K562 (cell line): ENCODE measurements at regions not wholly inside any gene's neighbourhood (a gene's known extent, or its start where the extent isn't known, plus 50 kb on each side); places are given as distances from the start of the nearest gene placed in this dataset.

Experiments used
- ATAC-seq: fragments of 200-7000 bp; cut with Tn5 transposase; 3 replicates; pipeline ENCODE4 v1.9.1; 2020; ENCODE audit warnings: moderate library complexity
- BruUV-seq: library from RNA; stranded (reverse); fragments of 400-500 nt; replicated peaks from 2 replicates; lab custom pipeline; 2021; lab: Mats Ljungman, UMichigan
- CTCF ChIA-PET: fragments of 300-600 bp; formaldehyde crosslinking; extraction: SDS; loops from one replicate; lab custom pipeline; 2021; ENCODE audit warnings: low intra/inter-chr PET ratio; lab: Yijun Ruan, JAX
- POLR2A ChIA-PET: fragments of 300-600, 350-650 bp; sonication (Branson Sonifier 250); formaldehyde crosslinking; extraction: SDS; loops from one replicate; lab custom pipeline; 2021; ENCODE audit warnings: antibody characterized with exemption, inconsistent platforms; lab: Yijun Ruan, JAX
- DNase-seq, 4 experiments: peaks; one replicate each; pipeline versions ENCODE4 v3.0.0 to v3.0.0-alpha.2; 2011 to 2018; ENCODE audit warnings: low spot score in 3 of 4, mixed read lengths in 3 of 4; ENCODE audit errors: extremely low read depth in 1 of 4
- FAIRE-seq: peaks from 2 replicates; lab custom pipeline; 2011; peaks lifted over from hg19 to GRCh38; lab: Jason Lieb, UNC
- H2AFZ ChIP-seq: 2 replicates; pipeline ENCODE4 v1.6.0; 2011; ENCODE audit warnings: low read depth, low read length, control low read depth, inconsistent platforms
- H3K27ac ChIP-seq: fragments of 200-600 bp; 3 replicates; pipeline ENCODE4 v1.8.0; 2011; ENCODE audit warnings: low read depth, mild to moderate bottlenecking, control low read depth, inconsistent platforms, low read length, moderate library complexity, mixed read lengths; ENCODE audit errors: extremely low read depth
- H3K27me3 ChIP-seq, 2 experiments: fragments of 300-600 bp in 1 of 2; 2 replicates in 1 of 2; 3 replicates in 1 of 2; pipeline versions ENCODE4 v1.6.0 to v1.8.0; 2011; ENCODE audit warnings: inconsistent platforms in 2 of 2, low read length in 2 of 2, mild to moderate bottlenecking in 1 of 2, mixed read lengths in 1 of 2, moderate library complexity in 1 of 2; ENCODE audit not compliant: control insufficient read depth in 2 of 2, insufficient read depth in 2 of 2
- H3K36me3 ChIP-seq: fragments of 300-600 bp; 3 replicates; pipeline ENCODE4 v1.8.0; 2011; ENCODE audit warnings: mild to moderate bottlenecking, low read length, inconsistent platforms; ENCODE audit not compliant: control insufficient read depth, insufficient read depth
- H3K4me1 ChIP-seq, 2 experiments: fragments of 200-600 bp in 1 of 2; replicated peaks in 1 of 2; 2 replicates in 1 of 2; 3 replicates in 1 of 2; pipeline versions ENCODE4 v1.5.1 to v1.8.0; 2011; ENCODE audit warnings: inconsistent platforms in 2 of 2, low read length in 2 of 2, mild to moderate bottlenecking in 1 of 2, mixed read lengths in 1 of 2, moderate library complexity in 1 of 2; ENCODE audit not compliant: control insufficient read depth in 2 of 2, insufficient read depth in 2 of 2
- H3K4me2 ChIP-seq: 2 replicates; pipeline ENCODE4 v1.6.1; 2011; ENCODE audit warnings: low read length, control low read depth, inconsistent platforms, mixed read lengths; ENCODE audit not compliant: insufficient read depth
- H3K4me3 ChIP-seq: fragments of 200-600 bp; sonication (generic), shearing (Covaris generic); 2 replicates; pipeline ENCODE4 v1.5.1; 2016; ENCODE audit warnings: control low read depth, inconsistent platforms
- H3K79me2 ChIP-seq: fragments of 200-600 bp; 3 replicates; pipeline ENCODE4 v1.8.0; 2011; ENCODE audit warnings: low read length, inconsistent platforms; ENCODE audit not compliant: control insufficient read depth, insufficient read depth
- H3K9ac ChIP-seq, 2 experiments: 2 replicates each; pipeline versions ENCODE4 v1.6.0 to v1.6.1; 2011; ENCODE audit warnings: low read depth in 2 of 2, low read length in 2 of 2, control low read depth in 1 of 2, inconsistent platforms in 1 of 2, mild to moderate bottlenecking in 1 of 2, mixed read lengths in 1 of 2; ENCODE audit not compliant: insufficient read depth in 1 of 2
- H3K9me1 ChIP-seq: one replicate; pipeline ENCODE4 v1.6.0; 2011; ENCODE audit warnings: inconsistent platforms, mild to moderate bottlenecking, low read length, moderate library complexity; ENCODE audit not compliant: control insufficient read depth, insufficient read depth
- H3K9me3 ChIP-seq: replicated peaks from 2 replicates; pipeline ENCODE4 v1.5.1; 2011; ENCODE audit warnings: low read depth, low read length, inconsistent platforms; ENCODE audit not compliant: control insufficient read depth, insufficient read depth
- H4K20me1 ChIP-seq: replicated peaks from 2 replicates; pipeline ENCODE4 v1.6.1; 2011; ENCODE audit warnings: low read length, inconsistent platforms, mixed read lengths; ENCODE audit not compliant: control insufficient read depth, insufficient read depth
- ARHGAP35 ChIP-seq: fragments of 450-650 bp; IDR thresholded peaks from 2 replicates; pipeline ENCODE4 v1.6.1; 2018; ENCODE audit not compliant: partially characterized antibody
- BCOR ChIP-seq: fragments of 450-650 bp; IDR thresholded peaks from 2 replicates; pipeline ENCODE4 v1.6.1; 2016
- CBX5 ChIP-seq: IDR thresholded peaks from 2 replicates; pipeline ENCODE4 v1.6.1; 2014; ENCODE audit warnings: low read depth, borderline replicate concordance
- CBX8 ChIP-seq: fragments of 200-600 bp; sonication (generic); IDR thresholded peaks from 2 replicates; pipeline ENCODE4 v1.6.1; 2012; ENCODE audit warnings: borderline replicate concordance, mixed run types, low read depth, mild to moderate bottlenecking, moderate library complexity, mixed read lengths, low read length, control low read depth, inconsistent platforms; ENCODE audit not compliant: poor library complexity, severe bottlenecking; ENCODE audit errors: extremely low read depth
- HNRNPLL ChIP-seq: fragments of 200-400 bp; formaldehyde crosslinking; IDR thresholded peaks from 2 replicates; pipeline ENCODE4 v1.6.1; 2017; ENCODE audit warnings: low read length, low read depth, mild to moderate bottlenecking; ENCODE audit not compliant: poor library complexity, severe bottlenecking
- NEUROD1 ChIP-seq: fragments of 150-350 bp; IDR thresholded peaks from 2 replicates; pipeline ENCODE4 v1.6.1; 2014; ENCODE audit warnings: borderline replicate concordance, low read length, low read depth; ENCODE audit not compliant: partially characterized antibody
- POLR2A ChIP-seq: fragments of 450-650 bp; conservative IDR thresholded peaks from 2 replicates; pipeline ENCODE4 v1.6.1; 2016
- POLR2AphosphoS2 ChIP-seq: IDR thresholded peaks from 2 replicates; pipeline ENCODE4 v1.6.1; 2012; ENCODE audit warnings: low read length, improper control_type of control experiment
- SOX6 ChIP-seq: fragments of 450-650 bp; IDR thresholded peaks from 2 replicates; pipeline ENCODE4 v1.6.1; 2014; ENCODE audit warnings: mild to moderate bottlenecking
- SPI1 ChIP-seq: IDR thresholded peaks from 2 replicates; pipeline ENCODE4 v1.6.1; 2011; ENCODE audit warnings: low read depth, low read length, control low read depth, borderline replicate concordance
- TCF3 ChIP-seq: sonication (generic); formaldehyde crosslinking; IDR thresholded peaks from 2 replicates; pipeline ENCODE4 v1.4.0; 2020; ENCODE audit warnings: mild to moderate bottlenecking, missing genetic modification reagents
- TFAM ChIP-seq: fragments of 250-450 bp; sonication (Bioruptor Pico); conservative IDR thresholded peaks from 2 replicates; pipeline ENCODE4 v1.5.0; 2021; ENCODE audit warnings: mild to moderate bottlenecking, moderate library complexity
- YY1 ChIP-seq, 3 experiments: IDR thresholded peaks; 2 replicates each; pipeline ENCODE4 v1.6.1; 2011; ENCODE audit warnings: low read length in 2 of 3, mild to moderate bottlenecking in 2 of 3, moderate library complexity in 2 of 3, borderline replicate concordance in 1 of 3, control low read depth in 1 of 3, low read depth in 1 of 3; ENCODE audit not compliant: insufficient read depth in 3 of 3, insufficient replicate concordance in 2 of 3, control insufficient read depth in 1 of 3, insufficient read length in 1 of 3; ENCODE audit errors: extremely low read depth in 1 of 3
- ZFP30 ChIP-seq: fragments of 250-450 bp; sonication (Bioruptor Pico); IDR thresholded peaks from 2 replicates; pipeline ENCODE4 v1.8.0; 2022; ENCODE audit warnings: moderate library complexity, mild to moderate bottlenecking, inconsistent platforms, borderline replicate concordance
- ZFP91 ChIP-seq: sonication (generic); formaldehyde crosslinking; IDR thresholded peaks from 2 replicates; pipeline ENCODE4 v1.8.0; 2022; ENCODE audit warnings: mild to moderate bottlenecking, missing genetic modification reagents
- ZNF239 ChIP-seq: fragments of 250-450 bp; sonication (Bioruptor Pico); IDR thresholded peaks from 2 replicates; pipeline ENCODE4 v1.4.0; 2020; ENCODE audit warnings: mild to moderate bottlenecking
- ZNF398 ChIP-seq: fragments of 250-450 bp; sonication (Bioruptor Pico); IDR thresholded peaks from 2 replicates; pipeline ENCODE4 v1.8.0; 2021; ENCODE audit warnings: moderate library complexity, mild to moderate bottlenecking, inconsistent platforms
- ZNF41 ChIP-seq: fragments of 250-450 bp; sonication (Bioruptor Pico); conservative IDR thresholded peaks from 2 replicates; pipeline ENCODE4 v1.4.0; 2020; ENCODE audit warnings: mild to moderate bottlenecking
- ZNF668 ChIP-seq: fragments of 250-450 bp; sonication (Bioruptor Pico); IDR thresholded peaks from 2 replicates; pipeline ENCODE4 v1.8.0; 2022; ENCODE audit warnings: mild to moderate bottlenecking, inconsistent platforms
- WGBS: fragments of 100-300 bp; shearing (Covaris generic); methylation state at CpG from one replicate; pipeline ENCODE4 v1.1.6; 2016; ENCODE audit warnings: low coverage, mixed read lengths; ENCODE audit not compliant: insufficient coverage; ENCODE audit errors: missing lambda C conversion rate; 5-methylcytosine and 5-hydroxymethylcytosine counted together
- in situ Hi-C: fragments of 300-500 bp; cut with MboI; formaldehyde crosslinking; loops from 4 replicates; pipeline ENCODE4 v1.15.0; 2018; ENCODE audit warnings: inconsistent platforms, mixed read lengths
- intact Hi-C: fragments of 100-400 bp; cut with micrococcal nuclease; formaldehyde crosslinking; loops from 2 replicates; pipeline ENCODE4 v1.14.2; 2022
- TF ChIP-seq, protein P1 (sequence below): fragments of 450-650 bp; formaldehyde crosslinking; IDR thresholded peaks from 2 replicates; pipeline ENCODE4 v1.4.0; 2020; ENCODE audit warnings: mild to moderate bottlenecking, mixed read lengths

- in situ Hi-C loops, result no loop called here
- 16% methylated on average over 6 of the region's 6 CpGs for WGBS
- FAIRE-seq (no peak), DNase-seq (no peak), ATAC-seq (no peak)
- H3K4me2 ChIP-seq, result no peak overlapping the region
- intact Hi-C loops, result no loop called here
- no peak for TF ChIP-seq POLR2A
- no peak for TF ChIP-seq TCF3 (CRISPR knock-in tag)
- no peak for TF ChIP-seq ZFP30 (CRISPR knock-in tag)
- TF ChIP-seq SPI1, result no peak
- no peak for TF ChIP-seq CBX8
- TF ChIP-seq POLR2AphosphoS2, result no peak
- TF ChIP-seq NEUROD1, result no peak
- TF ChIP-seq ZFP91 (CRISPR knock-in tag), result no peak
- TF ChIP-seq, protein P1, sequence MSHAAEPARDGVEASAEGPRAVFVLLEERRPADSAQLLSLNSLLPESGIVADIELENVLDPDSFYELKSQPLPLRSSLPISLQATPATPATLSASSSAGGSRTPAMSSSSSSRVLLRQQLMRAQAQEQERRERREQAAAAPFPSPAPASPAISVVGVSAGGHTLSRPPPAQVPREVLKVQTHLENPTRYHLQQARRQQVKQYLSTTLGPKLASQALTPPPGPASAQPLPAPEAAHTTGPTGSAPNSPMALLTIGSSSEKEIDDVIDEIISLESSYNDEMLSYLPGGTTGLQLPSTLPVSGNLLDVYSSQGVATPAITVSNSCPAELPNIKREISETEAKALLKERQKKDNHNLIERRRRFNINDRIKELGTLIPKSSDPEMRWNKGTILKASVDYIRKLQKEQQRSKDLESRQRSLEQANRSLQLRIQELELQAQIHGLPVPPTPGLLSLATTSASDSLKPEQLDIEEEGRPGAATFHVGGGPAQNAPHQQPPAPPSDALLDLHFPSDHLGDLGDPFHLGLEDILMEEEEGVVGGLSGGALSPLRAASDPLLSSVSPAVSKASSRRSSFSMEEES (CRISPR knock-in tag), result no peak
- no peak for TF ChIP-seq SOX6
- no peak for TF ChIP-seq ZNF668 (CRISPR knock-in tag)
- TF ChIP-seq ARHGAP35, result no peak
- no peak for TF ChIP-seq TFAM (CRISPR knock-in tag)
- no peak for TF ChIP-seq YY1 (IDR thresholded peaks at IDR 0.05; ENCODE audit: borderline replicate concordance in 1 of 3, control insufficient read depth in 1 of 3, extremely low read depth in 1 of 3, insufficient read depth in 3 of 3, insufficient read length in 1 of 3, insufficient replicate concordance in 2 of 3, low read depth in 1 of 3, low read length in 2 of 3)
- TF ChIP-seq ZNF41, result no peak
- no peak for TF ChIP-seq BCOR
- no peak for TF ChIP-seq ZNF398 (CRISPR knock-in tag)
- no peak for TF ChIP-seq HNRNPLL
- no peak for TF ChIP-seq CBX5
- no peak for TF ChIP-seq ZNF239 (CRISPR knock-in tag)
- no peaks in the 10 kb centered on the region for H3K36me3 ChIP-seq
- BruUV-seq, result no TSS peak
- H3K9ac ChIP-seq, result no peak overlapping the region
- no peak overlapping the region for H2AFZ ChIP-seq
- H3K4me1 ChIP-seq, result peaks cover 10 to 16% of the 10 kb centered on the region in 2 experiments; a peak in 3 of 5 replicates
- ChIA-PET CTCF (no interaction called here), POLR2A (interaction anchor here (0.6 kb wide), 1 partner anchor 1025 kb away, joined by 3 read pairs; no protein-coding TSS in a partner anchor)
- H3K9me1 ChIP-seq, result no peaks in the 10 kb centered on the region
- H3K9me3 ChIP-seq, result no peaks in the 10 kb centered on the region
- H4K20me1 ChIP-seq, result no peaks in the 10 kb centered on the region
- no peak overlapping the region for H3K27ac ChIP-seq
- peaks cover 4 to 20% of the 10 kb centered on the region in 2 experiments; a peak in 3 of 5 replicates for H3K27me3 ChIP-seq
- no peak overlapping the region for H3K4me3 ChIP-seq
- no peaks in the 10 kb centered on the region for H3K79me2 ChIP-seq
Observed at GRCh38 chr11:43549624-43550023, 130.9 kb upstream of the HSD17B12 start.
